ENCODE measurements at regions not wholly inside any gene's neighbourhood (a gene's known extent, or its start where the extent isn't known, plus 50 kb on each side); places are given as distances from the start of the nearest gene placed in this dataset.
"Not testable (repeated sequence)": the region's sequence is repeated elsewhere in the genome, so short reads cannot be mapped to it uniquely, and the experiment has no call there.

DNA sequence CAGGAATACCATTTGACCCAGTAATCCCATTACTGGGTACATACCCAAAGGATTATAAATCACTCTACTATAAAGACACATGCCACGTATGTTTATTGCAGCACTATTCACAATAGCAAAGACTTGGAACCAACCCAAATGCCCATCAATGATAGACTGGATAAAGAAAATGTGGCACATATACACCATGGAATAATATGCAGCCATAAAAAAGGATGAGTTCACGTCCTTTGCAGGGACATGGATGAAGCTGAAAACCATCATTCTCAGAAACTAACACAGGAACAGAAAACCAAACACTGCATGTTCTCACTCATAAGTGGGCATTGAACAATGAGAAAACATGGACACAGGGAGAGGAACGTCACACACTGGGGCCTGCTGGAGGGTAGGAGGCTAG, 556.1 kb upstream of the ADGRL2 start:
- DNase-seq; ATAC-seq (ENCODE audit: low read depth); CTCF ChIA-PET; H3K36me3 Mint-ChIP-seq (ENCODE audit: low read depth); H3K4me3 Mint-ChIP-seq; H3K4me1 Mint-ChIP-seq; intact Hi-C loops (cut with micrococcal nuclease); H3K27me3 Mint-ChIP-seq; POLR2A ChIA-PET; H3K27ac Mint-ChIP-seq; H3K9me3 Mint-ChIP-seq: not testable (repeated sequence)

DNA sequence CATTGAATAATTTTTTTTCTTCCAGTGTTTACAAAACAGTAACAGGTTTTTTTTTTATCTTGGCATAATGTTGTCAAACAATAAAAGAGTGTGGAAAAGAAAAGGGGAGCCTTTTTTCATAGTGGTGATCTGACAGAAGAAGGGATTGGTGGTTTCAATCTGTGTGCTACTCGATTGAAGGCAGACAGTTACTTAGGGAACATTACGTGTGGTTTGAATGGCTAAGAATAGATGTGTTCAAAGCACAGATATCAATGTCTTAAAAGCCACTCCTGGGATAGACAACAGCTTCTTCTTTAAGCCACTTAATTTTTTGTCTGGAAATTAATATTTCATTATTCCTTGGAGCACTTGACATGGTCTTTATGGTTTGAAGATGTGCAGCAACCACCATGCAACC, 558.6 kb upstream of the ADGRL2 start:
- DNase-seq (no peak), ATAC-seq (ENCODE audit: low read depth) (no peak)
- TF ChIP-seq, protein P1, sequence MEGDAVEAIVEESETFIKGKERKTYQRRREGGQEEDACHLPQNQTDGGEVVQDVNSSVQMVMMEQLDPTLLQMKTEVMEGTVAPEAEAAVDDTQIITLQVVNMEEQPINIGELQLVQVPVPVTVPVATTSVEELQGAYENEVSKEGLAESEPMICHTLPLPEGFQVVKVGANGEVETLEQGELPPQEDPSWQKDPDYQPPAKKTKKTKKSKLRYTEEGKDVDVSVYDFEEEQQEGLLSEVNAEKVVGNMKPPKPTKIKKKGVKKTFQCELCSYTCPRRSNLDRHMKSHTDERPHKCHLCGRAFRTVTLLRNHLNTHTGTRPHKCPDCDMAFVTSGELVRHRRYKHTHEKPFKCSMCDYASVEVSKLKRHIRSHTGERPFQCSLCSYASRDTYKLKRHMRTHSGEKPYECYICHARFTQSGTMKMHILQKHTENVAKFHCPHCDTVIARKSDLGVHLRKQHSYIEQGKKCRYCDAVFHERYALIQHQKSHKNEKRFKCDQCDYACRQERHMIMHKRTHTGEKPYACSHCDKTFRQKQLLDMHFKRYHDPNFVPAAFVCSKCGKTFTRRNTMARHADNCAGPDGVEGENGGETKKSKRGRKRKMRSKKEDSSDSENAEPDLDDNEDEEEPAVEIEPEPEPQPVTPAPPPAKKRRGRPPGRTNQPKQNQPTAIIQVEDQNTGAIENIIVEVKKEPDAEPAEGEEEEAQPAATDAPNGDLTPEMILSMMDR (IDR thresholded peaks at IDR 0.05) = no peak
- H3K36me3 Mint-ChIP-seq (ENCODE audit: low read depth) = no peaks in the 10 kb centered on the region
- H3K4me3 Mint-ChIP-seq = no peak overlapping the region
- H3K27me3 Mint-ChIP-seq = no peaks in the 10 kb centered on the region
- H3K9me3 Mint-ChIP-seq = peaks cover 4% of the 10 kb centered on the region
- intact Hi-C loops (cut with micrococcal nuclease) = no loop called here
- CTCF ChIA-PET = no interaction called here
- H3K4me1 Mint-ChIP-seq = no peaks in the 10 kb centered on the region
- POLR2A ChIA-PET = no interaction called here
- H3K27ac Mint-ChIP-seq = no peak overlapping the region

DNA sequence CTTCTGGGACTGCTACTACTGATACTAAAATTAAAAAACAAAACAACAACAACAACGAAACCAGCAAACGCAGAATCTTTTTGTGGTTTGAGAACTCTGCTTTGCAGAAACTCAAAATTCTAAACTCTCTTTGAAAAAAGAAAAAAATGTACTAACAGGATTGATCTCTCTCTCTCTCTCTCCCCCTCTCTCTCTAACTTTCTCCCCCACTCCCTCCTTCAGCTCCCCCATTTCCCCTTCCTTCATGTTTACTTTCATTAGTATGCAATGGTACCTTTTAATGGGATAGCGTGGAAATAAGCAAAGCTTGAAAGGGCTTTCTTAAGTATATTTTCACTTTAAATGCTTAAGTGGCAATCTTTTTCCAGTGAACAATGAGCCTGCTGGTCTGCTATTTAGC, 562.6 kb upstream of the ADGRL2 start:
- H3K27ac Mint-ChIP-seq = no peak overlapping the region
- H3K4me3 Mint-ChIP-seq = no peak overlapping the region
- no peaks in the 10 kb centered on the region for H3K4me1 Mint-ChIP-seq
- H3K9me3 Mint-ChIP-seq = peaks cover 2% of the 10 kb centered on the region
- DNase-seq (no peak), ATAC-seq (ENCODE audit: low read depth) (no peak)
- no peaks in the 10 kb centered on the region for H3K36me3 Mint-ChIP-seq (ENCODE audit: low read depth)
- H3K27me3 Mint-ChIP-seq = no peaks in the 10 kb centered on the region
- POLR2A ChIA-PET = no interaction called here
- intact Hi-C loops (cut with micrococcal nuclease) = no loop called here
- CTCF ChIA-PET = no interaction called here
- TF ChIP-seq, protein P1 (IDR thresholded peaks at IDR 0.05) = no peak

DNA sequence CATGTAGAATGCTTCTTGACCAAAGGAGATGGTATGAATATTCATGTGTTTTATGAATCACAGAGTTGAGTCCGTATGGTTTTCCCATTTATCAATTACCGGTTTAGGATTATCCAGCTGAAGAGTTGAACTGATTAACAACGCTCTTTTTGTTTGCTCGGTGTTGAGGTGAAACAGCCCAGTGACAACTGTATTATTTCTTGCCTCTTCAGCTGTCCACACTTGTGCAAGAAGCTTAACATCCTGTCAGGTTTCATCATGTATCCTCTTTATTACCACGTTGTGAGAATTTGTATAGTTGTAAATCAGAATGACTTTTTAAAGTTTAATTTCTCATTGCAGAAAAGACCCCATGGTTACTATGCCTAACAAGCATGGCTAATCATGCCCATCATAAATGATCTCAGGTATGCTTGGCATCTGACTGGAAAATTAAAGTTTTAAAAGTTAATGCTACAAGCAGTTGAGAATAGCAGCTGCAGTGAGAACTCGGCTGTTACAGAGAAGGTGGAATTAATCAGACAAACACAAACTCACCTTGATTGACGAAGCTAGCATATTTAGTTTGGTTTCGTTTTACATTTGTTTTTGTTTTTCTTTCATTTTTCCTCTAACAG, 563.2 kb upstream of the ADGRL2 start:
- H3K27ac Mint-ChIP-seq = no peak overlapping the region
- H3K27me3 Mint-ChIP-seq = no peaks in the 10 kb centered on the region
- H3K36me3 Mint-ChIP-seq (ENCODE audit: low read depth) = no peaks in the 10 kb centered on the region
- H3K4me3 Mint-ChIP-seq = no peak overlapping the region
- H3K4me1 Mint-ChIP-seq = no peaks in the 10 kb centered on the region
- ATAC-seq (ENCODE audit: low read depth) = no peak
- TF ChIP-seq, protein P1 (IDR thresholded peaks at IDR 0.05) = no peak
- ChIA-PET POLR2A (no interaction called here), CTCF (no interaction called here)
- peaks cover 2% of the 10 kb centered on the region for H3K9me3 Mint-ChIP-seq
- intact Hi-C loops (cut with micrococcal nuclease) = no loop called here
- DNase-seq = no peak

DNA sequence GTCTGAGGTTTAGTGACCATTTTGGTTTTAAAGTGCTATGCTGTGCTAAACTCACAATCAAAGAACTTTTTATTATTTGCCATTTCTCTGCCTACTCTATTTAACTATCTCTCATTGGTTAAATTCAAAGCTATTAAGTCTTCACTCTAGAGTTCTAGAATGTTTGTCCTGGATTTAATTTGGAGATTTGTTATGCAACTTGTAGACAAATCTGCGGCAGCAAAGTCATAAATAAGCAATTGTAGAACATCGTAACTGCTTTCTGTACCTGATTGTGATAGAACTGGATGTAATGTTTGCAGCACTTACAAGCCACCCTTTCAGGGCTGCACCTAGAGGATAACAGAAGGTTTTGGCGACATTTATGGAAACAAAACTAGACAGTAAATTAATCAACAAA, 566.5 kb upstream of the ADGRL2 start:
- H3K4me1 Mint-ChIP-seq = no peaks in the 10 kb centered on the region
- ATAC-seq (ENCODE audit: low read depth) = no peak
- ChIA-PET CTCF (no interaction called here), POLR2A (no interaction called here)
- H3K36me3 Mint-ChIP-seq (ENCODE audit: low read depth) = no peaks in the 10 kb centered on the region
- H3K27ac Mint-ChIP-seq = no peak overlapping the region
- H3K9me3 Mint-ChIP-seq = no peaks in the 10 kb centered on the region
- intact Hi-C loops (cut with micrococcal nuclease) = no loop called here
- H3K4me3 Mint-ChIP-seq = no peak overlapping the region
- TF ChIP-seq, protein P1 (IDR thresholded peaks at IDR 0.05) = no peak
- H3K27me3 Mint-ChIP-seq = no peaks in the 10 kb centered on the region
- DNase-seq = no peak

DNA sequence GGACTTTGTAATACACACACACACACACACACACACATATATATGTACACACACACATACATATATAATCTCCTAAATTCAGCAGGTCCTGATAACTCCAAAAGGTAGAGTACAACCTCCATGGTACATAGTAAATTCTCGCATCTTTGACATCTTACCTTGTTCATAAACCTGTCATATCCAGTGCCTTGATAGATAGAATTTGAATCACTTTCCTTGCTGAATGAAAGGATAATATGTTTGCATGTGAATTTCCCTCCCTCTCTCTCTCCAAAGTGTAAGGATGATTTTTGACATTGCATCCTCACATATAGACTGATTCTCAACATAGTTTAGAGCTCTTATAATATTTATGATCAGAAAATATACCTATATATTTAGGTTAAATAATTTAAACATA, 567.1 kb upstream of the ADGRL2 start:
- Mint-ChIP-seq H3K4me3 (no peak overlapping the region), H3K4me1 (no peaks in the 10 kb centered on the region), H3K36me3 (ENCODE audit: low read depth) (no peaks in the 10 kb centered on the region), H3K27ac (no peak overlapping the region), H3K9me3 (no peaks in the 10 kb centered on the region), H3K27me3 (no peaks in the 10 kb centered on the region)
- POLR2A ChIA-PET = no interaction called here
- intact Hi-C loops (cut with micrococcal nuclease) = no loop called here
- CTCF ChIA-PET = no interaction called here
- DNase-seq (no peak), ATAC-seq (ENCODE audit: low read depth) (no peak)
- TF ChIP-seq, protein P1 (IDR thresholded peaks at IDR 0.05) = no peak
